ENCODE measurements at regions not wholly inside any gene's neighbourhood (a gene's known extent, or its start where the extent isn't known, plus 50 kb on each side); places are given as distances from the start of the nearest gene placed in this dataset.
"Not testable (repeated sequence)": the region's sequence is repeated elsewhere in the genome, so short reads cannot be mapped to it uniquely, and the experiment has no call there.

DNA sequence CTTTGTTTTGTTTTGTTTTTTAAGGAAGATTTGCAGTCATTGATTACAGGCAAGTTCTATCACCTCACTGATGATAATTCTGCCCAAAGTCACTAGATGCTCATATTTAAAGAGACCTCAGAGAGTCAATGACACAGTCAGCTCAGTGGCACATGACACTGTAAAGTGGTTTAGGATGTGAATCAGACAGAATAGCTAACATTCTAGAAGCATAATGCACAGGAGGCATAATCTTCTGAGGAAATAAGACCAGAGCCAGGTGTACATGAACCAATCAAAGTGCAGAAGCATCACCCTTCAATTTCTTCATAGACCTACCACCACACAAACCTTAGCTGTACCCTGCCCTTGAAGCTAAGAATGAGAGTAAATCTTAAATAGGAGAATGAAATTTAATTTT, 268.5 kb downstream of the BRINP2 start:
- no peak for DNase-seq (ENCODE audit: low read depth in 3 of 3, low spot score in 2 of 3)

DNA sequence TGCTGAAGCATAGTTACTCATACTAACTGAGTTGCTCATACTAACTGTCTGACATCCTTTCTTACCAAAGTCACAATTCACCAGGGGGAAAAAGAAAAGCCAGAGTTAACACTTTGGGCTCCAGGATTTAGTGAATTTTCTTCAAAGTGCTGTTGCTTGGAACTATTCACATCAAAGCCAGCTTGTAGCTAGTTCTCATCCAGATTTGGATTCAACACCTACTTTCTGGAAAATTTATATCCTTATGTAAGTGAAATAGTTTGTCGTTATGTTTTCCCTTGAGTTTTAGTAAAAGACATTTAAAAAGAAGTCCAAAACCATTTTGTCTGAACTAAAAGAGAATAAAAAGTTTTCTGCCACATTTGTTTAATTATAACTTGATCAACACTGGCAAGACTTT, 264.6 kb downstream of the BRINP2 start:
- DNase-seq (ENCODE audit: low read depth in 3 of 3, low spot score in 2 of 3): no peak

DNA sequence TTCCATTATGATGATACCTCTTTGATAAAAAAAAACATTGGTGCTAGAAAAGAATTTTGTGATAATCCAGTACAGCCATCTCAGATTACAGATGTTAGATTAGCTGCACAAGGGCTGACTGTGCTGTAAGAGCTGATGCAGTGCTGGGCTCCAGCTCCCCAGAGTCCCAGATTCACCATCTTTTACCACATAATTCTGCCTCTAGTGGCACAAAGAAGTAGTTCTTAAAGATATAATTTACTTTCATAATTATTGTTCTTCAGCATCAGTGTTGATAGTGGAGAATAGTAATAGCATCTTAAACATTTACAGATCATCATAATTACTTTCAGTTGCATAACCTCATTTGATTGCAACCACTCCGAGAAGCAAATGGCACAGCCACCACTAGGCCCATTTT, 262.1 kb downstream of the BRINP2 start:
- DNase-seq (ENCODE audit: low read depth in 3 of 3, low spot score in 2 of 3): no peak

- DNase-seq (ENCODE audit: low read depth in 3 of 3, low spot score in 2 of 3): no peak
Measured at GRCh38 chr1:177431123-177431522, 260.4 kb downstream of the BRINP2 start.

GRCh38 chr1:177429234-177429633, 258.5 kb downstream of the BRINP2 start:
- no peak for DNase-seq (ENCODE audit: low read depth in 3 of 3, low spot score in 2 of 3)

- DNase-seq (ENCODE audit: low read depth in 3 of 3, low spot score in 2 of 3): no peak
Measured at GRCh38 chr1:177427811-177428210, 257.1 kb downstream of the BRINP2 start.

DNA sequence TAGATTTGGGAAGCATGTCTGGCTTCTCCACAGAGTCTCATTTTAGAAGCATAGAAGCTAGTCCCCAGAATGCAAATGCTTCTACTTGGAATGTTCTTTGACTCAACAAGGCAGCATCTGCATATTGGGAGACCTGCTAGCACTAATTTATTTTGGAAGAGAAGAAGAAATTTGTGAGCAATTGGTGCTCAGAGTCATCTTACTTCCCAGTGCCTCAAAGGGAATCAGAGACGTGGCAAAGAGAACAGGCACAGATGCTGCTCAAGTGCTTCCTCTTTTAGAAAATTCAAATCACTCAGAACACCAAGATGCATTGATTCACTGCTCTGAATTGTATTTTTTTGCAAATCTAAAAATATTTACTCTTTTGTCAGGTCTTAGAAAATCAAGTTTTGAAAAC, 255.7 kb downstream of the BRINP2 start:
- no peak for DNase-seq (ENCODE audit: low read depth in 3 of 3, low spot score in 2 of 3)

GRCh38 chr1:177425199-177425598, 254.4 kb downstream of the BRINP2 start:
- no peak for DNase-seq (ENCODE audit: low read depth in 3 of 3, low spot score in 2 of 3)

DNA sequence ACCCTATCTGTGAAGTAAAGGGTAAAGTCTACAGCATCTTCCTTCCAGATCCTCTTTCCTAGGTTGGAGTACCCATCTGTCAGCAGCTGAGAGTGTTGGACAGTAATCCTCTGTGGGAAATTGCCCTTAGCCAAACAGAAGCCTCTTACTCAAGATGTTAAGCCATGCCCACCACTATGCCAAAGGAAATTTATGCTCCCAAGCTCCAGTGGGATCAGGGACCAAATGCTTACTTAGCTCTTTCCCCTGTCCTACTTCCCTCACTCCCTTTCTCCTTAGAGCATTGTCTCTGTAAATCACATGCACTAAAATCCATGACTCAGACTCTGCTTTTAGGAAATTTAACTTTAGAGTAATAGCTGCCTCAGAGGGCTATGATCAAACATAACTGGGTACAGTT, 254.0 kb downstream of the BRINP2 start:
- no peak for DNase-seq (ENCODE audit: low read depth in 3 of 3, low spot score in 2 of 3)

DNA sequence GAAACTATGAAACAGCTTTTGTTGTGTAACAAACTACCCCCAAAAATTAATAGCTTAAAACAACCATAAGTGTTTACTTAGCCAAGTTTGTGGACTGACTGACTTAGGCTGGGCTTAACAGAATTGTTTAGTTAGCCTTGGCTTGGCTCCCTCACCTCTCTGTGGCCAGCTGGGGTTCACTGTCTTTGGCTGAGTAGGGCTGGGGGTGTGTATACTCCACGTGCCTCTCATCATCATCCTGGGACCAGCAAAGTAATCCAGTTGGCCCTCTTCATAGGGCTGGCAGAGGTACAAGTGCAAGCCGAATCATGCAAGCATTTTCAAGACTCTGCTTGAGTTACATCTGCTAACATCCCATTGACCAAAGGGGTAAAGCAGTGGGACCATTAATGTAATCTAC, 252.3 kb downstream of the BRINP2 start:
- no peak for DNase-seq (ENCODE audit: low read depth in 3 of 3, low spot score in 2 of 3)

DNA sequence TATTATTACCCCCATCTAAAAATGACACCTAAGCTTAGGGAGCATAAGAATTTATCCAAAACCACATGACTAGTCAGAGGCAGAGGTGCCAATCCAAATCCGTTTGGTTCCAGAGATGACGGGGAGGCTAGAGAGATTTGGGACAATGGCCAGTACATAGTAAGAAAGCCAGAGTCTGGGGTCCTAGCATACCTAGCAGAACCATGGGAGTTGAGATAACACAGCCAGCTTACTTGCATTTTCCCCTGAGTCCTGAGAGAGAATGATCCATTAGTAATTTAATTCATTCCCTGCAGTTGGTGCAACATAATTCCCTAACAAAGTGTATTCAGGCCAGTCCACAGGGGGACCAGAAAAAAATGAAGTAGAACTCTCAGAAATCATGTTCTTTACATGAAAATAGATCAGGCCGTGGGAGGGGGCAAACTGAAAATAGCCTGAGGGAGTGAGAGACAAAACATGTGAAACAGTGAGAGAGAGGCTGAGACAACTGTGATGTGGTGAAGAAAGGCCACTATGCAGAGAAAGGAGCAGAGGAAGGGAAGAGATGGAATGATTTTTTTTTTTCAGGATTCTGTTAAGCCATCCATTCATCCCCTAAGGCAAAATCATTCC, 243.3 kb downstream of the BRINP2 start:
- DNase-seq (ENCODE audit: low read depth in 3 of 3, low spot score in 2 of 3): no peak

- DNase-seq (ENCODE audit: low read depth in 3 of 3, low spot score in 2 of 3): no peak
Measured at GRCh38 chr1:177411381-177411780, 240.6 kb downstream of the BRINP2 start.

- no peak for DNase-seq (ENCODE audit: low read depth in 3 of 3, low spot score in 2 of 3)
Measured at GRCh38 chr1:177410179-177410766, 239.5 kb downstream of the BRINP2 start.

DNA sequence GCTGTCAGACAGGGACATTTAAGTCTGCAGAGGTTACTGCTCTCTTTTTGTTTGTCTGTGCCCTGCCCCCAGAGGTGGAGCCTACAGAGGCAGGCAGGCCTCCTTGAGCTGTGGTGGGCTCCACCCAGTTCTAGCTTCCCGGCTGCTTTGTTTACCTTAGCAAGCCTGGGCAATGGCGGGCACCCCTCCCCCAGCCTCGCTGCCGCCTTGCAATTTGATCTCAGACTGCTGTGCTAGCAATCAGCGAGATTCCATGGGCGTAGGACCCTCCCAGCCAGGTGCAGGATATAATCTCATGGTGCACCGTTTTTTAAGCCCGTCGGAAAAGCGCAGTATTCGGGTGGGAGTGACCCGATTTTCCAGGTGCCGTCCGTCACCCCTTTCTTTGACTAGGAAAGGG, 235.6 kb downstream of the BRINP2 start:
- not testable (repeated sequence) for DNase-seq (ENCODE audit: low read depth in 3 of 3, low spot score in 2 of 3)

GRCh38 chr1:177392336-177392735, 221.6 kb downstream of the BRINP2 start:
- DNase-seq (ENCODE audit: low read depth in 3 of 3, low spot score in 2 of 3): no peak

GRCh38 chr1:177385760-177386698, 215.3 kb downstream of the BRINP2 start:
- DNase-seq (ENCODE audit: low read depth in 3 of 3, low spot score in 2 of 3): no peak

GRCh38 chr1:177384461-177384860, 213.7 kb downstream of the BRINP2 start:
- no peak for DNase-seq (ENCODE audit: low read depth in 3 of 3, low spot score in 2 of 3)

DNA sequence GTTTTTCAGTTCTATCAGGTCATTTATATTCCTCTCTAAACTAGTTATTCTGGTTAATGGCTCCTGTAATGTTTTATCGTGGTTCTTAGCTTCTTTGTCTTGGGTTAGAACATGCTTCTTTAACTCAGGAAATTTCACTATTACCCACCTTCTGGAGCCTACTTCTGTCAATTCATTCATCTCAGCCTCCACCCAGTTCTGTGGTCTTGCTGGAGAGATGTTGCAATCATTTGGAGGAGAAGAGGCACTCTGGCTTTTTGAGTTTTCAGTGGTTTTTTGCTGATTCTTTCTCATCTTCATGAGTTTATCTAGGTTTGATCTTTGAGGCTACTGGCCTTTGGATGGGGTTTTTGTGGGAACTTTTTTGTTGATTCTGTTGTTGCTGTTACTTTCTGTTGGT, 213.0 kb downstream of the BRINP2 start:
- DNase-seq (ENCODE audit: low read depth in 3 of 3, low spot score in 2 of 3): no peak

DNA sequence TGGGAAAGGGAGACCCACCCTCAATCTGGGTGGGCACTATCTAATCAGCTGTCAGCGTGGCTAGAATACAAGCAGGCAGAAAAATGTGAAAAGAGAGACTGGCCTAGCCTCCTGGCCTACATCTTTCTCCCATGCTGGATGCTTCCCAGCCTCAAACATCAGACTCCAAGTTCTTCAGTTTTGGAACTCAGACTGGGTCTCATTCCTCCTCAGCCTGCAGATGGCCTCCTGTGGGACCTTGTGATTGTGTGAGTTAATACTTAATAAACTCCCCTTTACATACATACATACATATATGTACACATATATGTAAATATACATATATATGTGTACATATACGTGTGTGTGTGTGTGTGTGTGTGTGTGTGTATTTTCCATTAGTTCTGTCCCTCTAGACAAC, 207.1 kb downstream of the BRINP2 start:
- DNase-seq (ENCODE audit: low read depth in 3 of 3, low spot score in 2 of 3): no peak

DNA sequence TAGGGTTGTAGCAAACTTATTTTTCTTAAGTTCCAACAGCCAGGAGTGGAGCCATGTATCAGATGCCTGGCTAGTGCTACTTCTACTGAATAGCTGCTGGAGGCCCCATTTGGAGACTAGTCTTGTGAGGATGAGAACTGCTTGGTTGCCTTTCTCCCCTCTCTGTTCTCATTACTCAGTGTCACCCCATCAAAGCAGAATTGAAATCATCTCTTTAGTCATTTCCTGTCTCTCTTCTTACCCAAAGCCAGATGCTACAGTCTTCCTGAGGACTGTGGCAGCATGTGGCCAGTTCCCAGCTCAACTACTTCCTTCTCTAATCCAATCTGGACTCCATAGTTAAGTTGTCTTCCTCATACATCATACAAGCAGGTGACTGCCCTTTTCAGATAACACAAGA, 197.5 kb downstream of the BRINP2 start:
- DNase-seq (ENCODE audit: low read depth in 3 of 3, low spot score in 2 of 3): no peak

DNA sequence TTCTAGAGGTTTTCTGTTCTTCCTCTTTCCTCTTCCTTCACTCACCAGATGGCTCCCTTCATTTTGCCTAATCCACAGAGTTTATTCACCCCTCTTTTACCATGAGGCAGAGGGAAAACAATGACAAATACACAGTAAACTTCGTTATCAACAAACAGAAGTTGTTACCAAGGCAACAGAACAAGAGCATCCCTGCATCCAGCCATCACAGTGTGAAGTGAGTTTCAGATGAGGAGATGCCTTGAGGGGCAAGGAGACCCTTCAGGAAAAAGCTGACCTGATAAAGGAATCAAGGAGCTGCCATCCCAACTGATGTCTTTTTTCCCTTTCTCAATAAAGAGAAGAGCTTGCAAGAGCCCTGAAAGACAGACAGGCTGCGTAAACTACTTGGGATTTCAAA, 195.3 kb downstream of the BRINP2 start:
- no peak for DNase-seq (ENCODE audit: low read depth in 3 of 3, low spot score in 2 of 3)

DNA sequence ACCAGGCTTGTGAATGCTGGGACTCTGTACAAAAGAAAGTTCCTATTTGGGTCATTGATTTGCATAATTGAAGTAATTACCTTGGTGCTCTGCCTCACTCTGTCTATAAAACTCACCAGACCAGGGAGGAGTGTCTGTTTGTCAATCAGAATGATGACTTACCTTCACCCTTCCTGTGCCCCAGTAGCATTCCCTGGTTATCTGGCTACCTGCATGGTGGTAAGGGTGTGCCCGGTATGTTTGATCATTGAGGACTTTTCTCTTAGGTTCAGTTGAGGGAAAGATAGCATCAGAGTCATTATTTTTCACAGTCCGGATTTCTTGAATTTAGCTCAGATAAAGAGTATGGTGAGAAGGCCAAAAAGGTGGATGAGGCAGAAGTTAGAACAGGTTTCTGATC, 190.0 kb downstream of the BRINP2 start:
- no peak for DNase-seq (ENCODE audit: low read depth in 3 of 3, low spot score in 2 of 3)
